HFF-Myc (cell line): ENCODE measurements at regions not wholly inside any gene's neighbourhood (a gene's known extent, or its start where the extent isn't known, plus 50 kb on each side); places are given as distances from the start of the nearest gene placed in this dataset.

Experiments
- DNase-seq: peaks from one replicate; pipeline ENCODE4 v3.0.0-alpha.2; 2011; ENCODE audit warnings: low read depth; ENCODE audit errors: extremely low read depth
- H3K4me3 ChIP-seq: replicated peaks from 2 replicates; pipeline ENCODE4 v1.5.1; 2011; ENCODE audit warnings: low read depth, mild to moderate bottlenecking, control low read depth, low read length
- TF ChIP-seq, protein P1 (sequence below): IDR thresholded peaks from 2 replicates; pipeline ENCODE4 v1.5.1; 2012; ENCODE audit warnings: mild to moderate bottlenecking, low read depth, low read length, control low read depth; ENCODE audit errors: missing control alignments

DNA sequence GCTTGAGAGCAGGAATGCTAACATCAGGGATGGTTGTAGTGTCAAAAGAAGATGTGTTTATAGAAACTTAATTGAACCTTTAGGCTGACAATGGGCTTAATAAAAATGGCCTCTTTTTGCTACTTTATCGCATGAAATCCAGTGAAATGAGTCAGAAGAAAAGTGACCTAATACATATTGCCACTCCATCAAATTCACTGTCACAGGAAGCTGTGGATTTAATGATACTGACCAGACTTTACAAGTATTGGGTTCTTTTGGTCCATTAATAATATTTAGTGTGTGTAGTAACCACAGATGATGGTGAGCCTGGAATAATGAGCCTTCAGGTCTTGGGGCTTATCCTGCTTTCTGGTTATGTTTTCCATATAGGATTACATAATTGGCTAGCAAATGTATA lies 231.8 kb upstream of the GMDS start:
- no peak for DNase-seq
- TF ChIP-seq, protein P1, sequence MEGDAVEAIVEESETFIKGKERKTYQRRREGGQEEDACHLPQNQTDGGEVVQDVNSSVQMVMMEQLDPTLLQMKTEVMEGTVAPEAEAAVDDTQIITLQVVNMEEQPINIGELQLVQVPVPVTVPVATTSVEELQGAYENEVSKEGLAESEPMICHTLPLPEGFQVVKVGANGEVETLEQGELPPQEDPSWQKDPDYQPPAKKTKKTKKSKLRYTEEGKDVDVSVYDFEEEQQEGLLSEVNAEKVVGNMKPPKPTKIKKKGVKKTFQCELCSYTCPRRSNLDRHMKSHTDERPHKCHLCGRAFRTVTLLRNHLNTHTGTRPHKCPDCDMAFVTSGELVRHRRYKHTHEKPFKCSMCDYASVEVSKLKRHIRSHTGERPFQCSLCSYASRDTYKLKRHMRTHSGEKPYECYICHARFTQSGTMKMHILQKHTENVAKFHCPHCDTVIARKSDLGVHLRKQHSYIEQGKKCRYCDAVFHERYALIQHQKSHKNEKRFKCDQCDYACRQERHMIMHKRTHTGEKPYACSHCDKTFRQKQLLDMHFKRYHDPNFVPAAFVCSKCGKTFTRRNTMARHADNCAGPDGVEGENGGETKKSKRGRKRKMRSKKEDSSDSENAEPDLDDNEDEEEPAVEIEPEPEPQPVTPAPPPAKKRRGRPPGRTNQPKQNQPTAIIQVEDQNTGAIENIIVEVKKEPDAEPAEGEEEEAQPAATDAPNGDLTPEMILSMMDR: no peak
- H3K4me3 ChIP-seq: no peak overlapping the region

DNA sequence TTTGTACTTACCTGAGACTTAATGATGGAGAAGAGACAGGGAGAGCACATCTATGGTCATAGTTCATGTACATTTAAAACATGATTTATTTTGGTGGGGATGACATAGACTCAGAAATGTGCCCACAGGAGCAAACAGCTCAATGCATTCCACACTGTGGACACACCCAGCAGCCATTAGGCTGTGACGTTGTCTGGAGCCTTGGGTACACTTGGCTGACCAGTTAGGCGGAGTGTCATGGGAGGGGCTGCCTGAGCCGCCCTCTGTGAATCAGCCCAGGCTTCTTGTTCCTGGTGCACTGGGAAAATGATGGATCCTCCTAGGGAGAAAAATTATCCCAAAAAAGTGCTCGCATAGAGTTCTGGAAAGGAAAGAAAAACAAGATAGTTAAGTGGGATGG lies 231.0 kb upstream of the GMDS start:
- H3K4me3 ChIP-seq: no peak overlapping the region
- TF ChIP-seq, protein P1: no peak
- DNase-seq: no peak

DNA sequence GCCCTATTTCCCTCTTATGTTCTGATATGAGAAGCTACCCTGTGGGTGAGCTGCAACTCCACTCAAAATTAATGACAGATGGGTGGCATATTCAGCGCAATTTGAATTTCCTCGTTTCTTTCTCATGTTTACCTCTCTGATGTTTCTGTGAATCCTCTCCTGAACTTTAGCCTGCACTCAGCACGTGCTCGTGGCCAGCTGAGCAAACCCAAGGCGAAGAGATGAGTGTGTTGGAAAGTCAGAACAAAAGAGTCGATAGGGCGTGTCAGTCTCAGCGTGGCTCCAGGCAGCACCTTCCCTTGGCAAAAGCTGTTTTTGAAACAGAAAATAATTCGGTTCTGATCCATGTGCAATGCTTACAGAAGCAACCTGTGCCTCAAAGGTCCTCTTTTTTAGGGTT lies 226.1 kb upstream of the GMDS start:
- no peak for DNase-seq
- TF ChIP-seq, protein P1: no peak
- no peak overlapping the region for H3K4me3 ChIP-seq

DNA sequence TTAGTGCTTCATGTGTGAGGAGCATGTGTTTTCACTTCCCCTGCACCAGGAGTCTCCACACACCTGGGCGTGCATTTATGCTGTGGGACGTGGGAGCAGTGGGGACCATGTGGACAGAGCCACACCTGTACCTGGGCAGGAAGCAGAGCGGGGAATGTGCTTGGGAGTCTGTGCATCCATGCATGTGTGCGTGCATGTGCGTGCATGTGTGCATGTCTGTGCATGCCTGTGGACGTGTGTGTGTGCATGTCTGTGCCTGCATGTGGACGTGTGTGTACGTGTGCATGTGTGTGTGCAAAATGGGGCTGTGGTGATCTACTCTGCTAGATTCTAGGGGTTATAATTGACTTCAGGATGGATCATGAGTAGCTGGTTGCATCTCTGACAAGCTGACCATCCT lies 224.0 kb upstream of the GMDS start:
- TF ChIP-seq, protein P1: no peak
- DNase-seq: no peak
- H3K4me3 ChIP-seq: no peak overlapping the region

DNA sequence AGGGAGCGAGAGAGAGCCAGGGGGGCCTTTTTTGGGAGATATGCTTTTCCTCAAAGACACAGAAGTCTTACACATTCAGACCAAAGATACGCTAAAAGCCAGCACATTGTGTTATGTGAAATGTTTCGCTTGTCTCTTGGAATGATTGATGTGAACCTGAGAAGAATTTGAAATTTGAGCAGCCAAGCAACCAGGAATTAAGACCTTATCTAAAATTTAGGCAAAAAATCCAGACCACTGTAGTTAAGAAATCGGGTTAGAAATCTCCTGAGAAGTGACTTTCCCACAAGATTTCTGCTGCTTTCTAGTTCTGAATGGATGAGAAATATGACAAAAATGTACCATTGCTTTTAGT lies 223.2 kb upstream of the GMDS start:
- no peak for DNase-seq
- TF ChIP-seq, protein P1: no peak
- H3K4me3 ChIP-seq: no peak overlapping the region

DNA sequence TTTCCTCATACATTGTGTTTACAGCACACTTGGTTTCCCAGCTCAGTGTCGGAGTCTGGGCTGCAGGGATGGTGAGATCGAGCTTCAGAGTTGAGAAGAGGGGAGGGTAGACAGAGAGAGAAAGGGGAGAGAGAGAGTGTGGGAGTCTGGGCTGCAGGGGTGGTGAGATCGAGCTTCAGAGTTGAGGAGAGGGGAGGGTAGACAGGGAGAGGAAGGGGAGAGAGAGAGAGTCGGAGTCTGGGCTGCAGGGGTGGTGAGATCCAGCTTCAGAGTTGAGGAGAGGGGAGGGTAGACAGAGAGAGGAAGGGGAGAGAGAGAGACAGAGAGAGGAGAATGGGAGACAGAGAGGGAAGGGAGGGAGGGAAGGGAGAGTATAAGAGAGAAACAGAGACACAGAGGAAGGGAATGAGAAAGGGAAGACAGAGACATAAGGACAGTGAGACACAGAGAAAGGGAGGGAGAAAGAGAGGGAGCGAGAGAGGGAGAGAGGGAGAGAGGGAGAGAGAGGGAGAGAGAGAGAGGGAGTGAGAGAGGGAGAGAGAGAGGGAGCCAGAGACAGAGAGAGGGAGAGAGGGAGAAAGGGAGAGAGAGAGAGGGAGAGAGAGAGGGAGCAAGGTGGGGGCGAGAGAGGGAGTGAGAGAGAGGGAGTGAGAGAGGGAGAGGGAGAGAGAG lies 222.7 kb upstream of the GMDS start:
- H3K4me3 ChIP-seq: no peak overlapping the region
- no peak for DNase-seq

More for the DNA sequence above, 222.7 kb upstream of the GMDS start:
- TF ChIP-seq, protein P1: no peak
